T-helper 2 cell treated with Interferon-gamma antibody and Interleukin-4, amounts not matched to agents 100 ng/mL and 5 ng/mL, for 36 hours (primary cell): ENCODE measurements at regions not wholly inside any gene's neighbourhood (a gene's known extent, or its start where the extent isn't known, plus 50 kb on each side); places are given as distances from the start of the nearest gene placed in this dataset.

ENCODE experiments used
- intact Hi-C: fragments of 100-400 bp; cut with micrococcal nuclease; formaldehyde crosslinking; loops from one replicate; pipeline ENCODE4 v1.15.1; 2023

- intact Hi-C loops, result no loop called here
Measured at GRCh38 chr2:217252181-217252580, 392.3 kb upstream of the TNP1 start.

GRCh38 chr2:217250013-217250524 is 390.2 kb upstream of the TNP1 start:
- intact Hi-C loops, result no loop called here

GRCh38 chr2:217249121-217250012 is 389.5 kb upstream of the TNP1 start:
- intact Hi-C loops, result no loop called here

GRCh38 chr2:217248312-217248935 is 388.6 kb upstream of the TNP1 start:
- intact Hi-C loops, result no loop called here

- intact Hi-C loops, result no loop called here
Measured at GRCh38 chr2:217247476-217247875, 387.6 kb upstream of the TNP1 start.

- intact Hi-C loops, result no loop called here
Measured at GRCh38 chr2:217246108-217246507, 386.2 kb upstream of the TNP1 start.

GRCh38 chr2:217244815-217245214 is 385.0 kb upstream of the TNP1 start:
- intact Hi-C loops, result no loop called here

- intact Hi-C loops, result no loop called here
Measured at GRCh38 chr2:217242947-217243346, 383.1 kb upstream of the TNP1 start.

GRCh38 chr2:217231724-217232123 is 371.9 kb upstream of the TNP1 start:
- intact Hi-C loops, result no loop called here

GRCh38 chr2:217231212-217231611 is 371.3 kb upstream of the TNP1 start:
- intact Hi-C loops, result no loop called here

GRCh38 chr2:217228732-217229131 is 368.9 kb upstream of the TNP1 start:
- intact Hi-C loops, result loop anchor here (10.0 kb wide), 1 partner anchor 354 kb away; no protein-coding TSS in a partner anchor

GRCh38 chr2:217227794-217228193 is 367.9 kb upstream of the TNP1 start:
- intact Hi-C loops, result loop anchor here (10.0 kb wide), 1 partner anchor 353 kb away; no protein-coding TSS in a partner anchor

GRCh38 chr2:217225596-217225995 is 365.7 kb upstream of the TNP1 start:
- intact Hi-C loops, result loop anchor here (10.0 kb wide), 1 partner anchor 351 kb away; no protein-coding TSS in a partner anchor

- intact Hi-C loops, result loop anchor here (10.0 kb wide), 1 partner anchor 349 kb away; no protein-coding TSS in a partner anchor
Measured at GRCh38 chr2:217223222-217223930, 363.5 kb upstream of the TNP1 start.

GRCh38 chr2:217222309-217222910 is 362.5 kb upstream of the TNP1 start:
- intact Hi-C loops, result loop anchor here (10.0 kb wide), 1 partner anchor 348 kb away; no protein-coding TSS in a partner anchor

GRCh38 chr2:217220228-217221013 is 360.6 kb upstream of the TNP1 start:
- intact Hi-C loops, result loop anchor here (10.0 kb wide), 1 partner anchor 346 kb away; no protein-coding TSS in a partner anchor

GRCh38 chr2:217219164-217219520 is 359.3 kb upstream of the TNP1 start:
- intact Hi-C loops, result no loop called here

GRCh38 chr2:217218269-217219163 is 358.7 kb upstream of the TNP1 start:
- intact Hi-C loops, result no loop called here

- intact Hi-C loops, result no loop called here
Measured at GRCh38 chr2:217216982-217217381, 357.1 kb upstream of the TNP1 start.
